OCI-LY3 (cell line): ENCODE measurements at regions not wholly inside any gene's neighbourhood (a gene's known extent, or its start where the extent isn't known, plus 50 kb on each side); places are given as distances from the start of the nearest gene placed in this dataset.

Source experiments
- H2AFZ ChIP-seq: fragments of 200-600, 300-600 bp; shearing (Covaris generic); 2 replicates; pipeline ENCODE4 v1.6.0; 2014; ENCODE audit warnings: antibody characterized with exemption, low read depth, low read length
- H3K27ac ChIP-seq: fragments of 200-600, 300-600 bp; sonication (generic); 2 replicates; pipeline ENCODE4 v1.5.1; 2014; ENCODE audit warnings: mild to moderate bottlenecking, low read length, moderate library complexity, mixed read lengths
- H3K27me3 ChIP-seq: fragments of 200-600, 300-600 bp; sonication (generic); 2 replicates; pipeline ENCODE4 v1.6.1; 2014; ENCODE audit warnings: low read depth, low read length, mixed read lengths
- H3K36me3 ChIP-seq: fragments of 200-600, 300-600 bp; sonication (generic); replicated peaks from 2 replicates; pipeline ENCODE3; 2014; ENCODE audit warnings: low read depth, low read length, mixed read lengths
- H3K4me1 ChIP-seq: fragments of 300-600, 200-600 bp; sonication (generic); 2 replicates; pipeline ENCODE4 v1.6.1; 2014; ENCODE audit warnings: low read length, mixed read lengths
- H3K4me2 ChIP-seq: fragments of 200-600, 300-600 bp; sonication (generic); 2 replicates; pipeline ENCODE4 v1.6.1; 2014; ENCODE audit warnings: low read length, mixed read lengths
- H3K4me3 ChIP-seq: fragments of 300-600, 200-600 bp; sonication (generic); 2 replicates; pipeline ENCODE4 v1.5.1; 2014; ENCODE audit warnings: antibody characterized with exemption, mild to moderate bottlenecking, low read length, moderate library complexity
- H3K79me2 ChIP-seq: fragments of 300-600, 200-600 bp; shearing (Covaris generic); 2 replicates; pipeline ENCODE4 v1.6.1; 2014; ENCODE audit warnings: mild to moderate bottlenecking, low read length, mixed read lengths
- H3K9ac ChIP-seq: fragments of 300-600, 200-600 bp; shearing (Covaris generic); 2 replicates; pipeline ENCODE4 v1.6.0; 2014; ENCODE audit warnings: mild to moderate bottlenecking, low read length, moderate library complexity
- H3K9me3 ChIP-seq: fragments of 200-600, 300-600 bp; shearing (Covaris generic); 2 replicates; pipeline ENCODE4 v1.6.1; 2014; ENCODE audit warnings: low read length, mixed read lengths; ENCODE audit not compliant: insufficient read depth
- H4K20me1 ChIP-seq: fragments of 200-600, 300-600 bp; sonication (generic); 2 replicates; pipeline ENCODE4 v1.6.1; 2016; ENCODE audit warnings: low read length, mixed read lengths; ENCODE audit not compliant: insufficient read depth
- CTCF ChIP-seq: fragments of 200-600, 300-600 bp; sonication (generic); IDR thresholded peaks from 2 replicates; pipeline ENCODE4 v1.5.1; 2014; ENCODE audit warnings: antibody characterized with exemption, low read length, low read depth
- EZH2phosphoT487 ChIP-seq: fragments of 200-600 bp; shearing (Covaris generic); IDR thresholded peaks from 2 replicates; pipeline ENCODE4 v1.6.1; 2018; ENCODE audit warnings: antibody characterized with exemption, mixed run types, low read depth

- no peaks in the 10 kb centered on the region for H3K4me1 ChIP-seq
- H3K79me2 ChIP-seq, result no peaks in the 10 kb centered on the region
- H4K20me1 ChIP-seq, result no peaks in the 10 kb centered on the region
- no peak overlapping the region for H3K9ac ChIP-seq
- H3K4me2 ChIP-seq, result no peak overlapping the region
- no peaks in the 10 kb centered on the region for H3K27me3 ChIP-seq
- no peak overlapping the region for H2AFZ ChIP-seq
- TF ChIP-seq CTCF (no peak), EZH2phosphoT487 (no peak)
- H3K27ac ChIP-seq, result no peak overlapping the region
- no peaks in the 10 kb centered on the region for H3K36me3 ChIP-seq
- H3K4me3 ChIP-seq, result no peak overlapping the region
- no peaks in the 10 kb centered on the region for H3K9me3 ChIP-seq
Observed at GRCh38 chr12:72815421-72815820, 543.3 kb downstream of the TRHDE start.

GRCh38 chr12:72828662-72829324 lies 556.6 kb downstream of the TRHDE start:
- Histone ChIP-seq H3K79me2 (no peaks in the 10 kb centered on the region), H4K20me1 (no peaks in the 10 kb centered on the region), H3K27me3 (no peaks in the 10 kb centered on the region), H2AFZ (no peak overlapping the region), H3K36me3 (no peaks in the 10 kb centered on the region), H3K4me3 (no peak overlapping the region), H3K27ac (no peak overlapping the region), H3K4me1 (peaks cover 3% of the 10 kb centered on the region; the same call in 1 of the 2 replicates), H3K9ac (no peak overlapping the region), H3K9me3 (no peaks in the 10 kb centered on the region), H3K4me2 (no peak overlapping the region)
- no peak for TF ChIP-seq EZH2phosphoT487
- no peak for TF ChIP-seq CTCF

GRCh38 chr12:72829838-72830237 lies 557.7 kb downstream of the TRHDE start:
- Histone ChIP-seq H3K9me3 (no peaks in the 10 kb centered on the region), H3K27ac (no peak overlapping the region), H3K79me2 (no peaks in the 10 kb centered on the region), H3K4me3 (no peak overlapping the region), H3K4me1 (peaks cover 3% of the 10 kb centered on the region; the same call in 1 of the 2 replicates), H3K36me3 (no peaks in the 10 kb centered on the region), H4K20me1 (no peaks in the 10 kb centered on the region), H3K9ac (no peak overlapping the region), H2AFZ (no peak overlapping the region), H3K27me3 (no peaks in the 10 kb centered on the region), H3K4me2 (no peak overlapping the region)
- TF ChIP-seq EZH2phosphoT487 (no peak), CTCF (no peak)

GRCh38 chr12:72832024-72832423 lies 559.9 kb downstream of the TRHDE start:
- H3K4me3 ChIP-seq, result no peak overlapping the region
- no peaks in the 10 kb centered on the region for H4K20me1 ChIP-seq
- no peaks in the 10 kb centered on the region for H3K9me3 ChIP-seq
- no peaks in the 10 kb centered on the region for H3K36me3 ChIP-seq
- H2AFZ ChIP-seq, result no peak overlapping the region
- no peak overlapping the region for H3K9ac ChIP-seq
- H3K27ac ChIP-seq, result no peak overlapping the region
- no peak overlapping the region for H3K4me2 ChIP-seq
- no peak for TF ChIP-seq EZH2phosphoT487
- TF ChIP-seq CTCF, result no peak
- H3K27me3 ChIP-seq, result no peaks in the 10 kb centered on the region
- peaks cover 7% of the 10 kb centered on the region for H3K4me1 ChIP-seq
- no peaks in the 10 kb centered on the region for H3K79me2 ChIP-seq
